HepG2 (cell line): ENCODE measurements at regions not wholly inside any gene's neighbourhood (a gene's known extent, or its start where the extent isn't known, plus 50 kb on each side); places are given as distances from the start of the nearest gene placed in this dataset.

Experiments
- EP300 ChIP-seq, 3 experiments: sonication (generic) in 1 of 3; formaldehyde crosslinking in 1 of 3; IDR thresholded peaks; 2 replicates each; pipeline versions ENCODE4 v1.5.1 to v1.6.1; 2011 to 2020; ENCODE audit warnings: low read depth in 2 of 3, low read length in 2 of 3, borderline replicate concordance in 1 of 3, improper control_type of control experiment in 1 of 3, mild to moderate bottlenecking in 1 of 3, missing genetic modification reagents in 1 of 3, moderate library complexity in 1 of 3
- EZH2 ChIP-seq: conservative IDR thresholded peaks from 2 replicates; pipeline ENCODE4 v1.6.1; 2012; ENCODE audit warnings: mild to moderate bottlenecking, low read depth, low read length, moderate library complexity
- FOXP1 ChIP-seq, 2 experiments: fragments of 450-650 bp in 1 of 2; IDR thresholded peaks; 2 replicates each; pipeline ENCODE4 v1.6.1; 2017 to 2018; ENCODE audit warnings: antibody characterized with exemption in 1 of 2
- GABPA ChIP-seq, 2 experiments: IDR thresholded peaks; 2 replicates each; pipeline ENCODE4 v1.6.1; 2011 to 2016; ENCODE audit warnings: low read depth in 2 of 2, low read length in 1 of 2, missing biosample characterization in 1 of 2, missing genetic modification characterization in 1 of 2
- GATAD2A ChIP-seq: IDR thresholded peaks from 2 replicates; pipeline ENCODE4 v1.6.1; 2016
- HNF4A ChIP-seq: sonication (generic); formaldehyde crosslinking; IDR thresholded peaks from 2 replicates; pipeline ENCODE4 v1.4.0; 2020; ENCODE audit warnings: missing genetic modification reagents
- HNRNPLL ChIP-seq: fragments of 200-400 bp; formaldehyde crosslinking; IDR thresholded peaks from 2 replicates; pipeline ENCODE4 v1.6.1; 2017; ENCODE audit warnings: mild to moderate bottlenecking, low read depth, low read length; ENCODE audit not compliant: poor library complexity, severe bottlenecking
- HOXA3 ChIP-seq: sonication (generic); formaldehyde crosslinking; IDR thresholded peaks from 2 replicates; pipeline ENCODE4 v1.5.0; 2020; ENCODE audit warnings: missing genetic modification reagents
- REST ChIP-seq, 2 experiments: IDR thresholded peaks; 2 replicates each; pipeline ENCODE4 v1.6.1; 2011 to 2012; ENCODE audit warnings: low read length in 2 of 2, borderline replicate concordance in 1 of 2, low read depth in 1 of 2, mild to moderate bottlenecking in 1 of 2, moderate library complexity in 1 of 2
- TARDBP ChIP-seq: sonication (generic); formaldehyde crosslinking; IDR thresholded peaks from 2 replicates; pipeline ENCODE4 v1.8.0; 2022; ENCODE audit warnings: mild to moderate bottlenecking, missing genetic modification reagents
- ZFP37 ChIP-seq: sonication (generic); formaldehyde crosslinking; IDR thresholded peaks from 2 replicates; pipeline ENCODE4 v1.4.0; 2020; ENCODE audit warnings: missing genetic modification reagents, borderline replicate concordance
- TF ChIP-seq, protein P1 (sequence below): sonication (generic); formaldehyde crosslinking; IDR thresholded peaks from 2 replicates; pipeline ENCODE4 v1.5.0; 2020; ENCODE audit warnings: mild to moderate bottlenecking, missing genetic modification reagents, moderate library complexity
- TF ChIP-seq, protein P2 (sequence below): sonication (generic); formaldehyde crosslinking; IDR thresholded peaks from 2 replicates; pipeline ENCODE4 v1.4.0; 2020; ENCODE audit warnings: mild to moderate bottlenecking, missing genetic modification reagents, borderline replicate concordance
- TF ChIP-seq, protein P3 (sequence below): sonication (generic); formaldehyde crosslinking; IDR thresholded peaks from 2 replicates; pipeline ENCODE4 v1.4.0; 2020; ENCODE audit warnings: missing genetic modification reagents

- no peak for TF ChIP-seq EZH2
- no peak for TF ChIP-seq TARDBP (CRISPR knock-in tag)
- TF ChIP-seq HOXA3 (CRISPR knock-in tag) = no peak
- TF ChIP-seq GATAD2A = no peak
- TF ChIP-seq, protein P1, sequence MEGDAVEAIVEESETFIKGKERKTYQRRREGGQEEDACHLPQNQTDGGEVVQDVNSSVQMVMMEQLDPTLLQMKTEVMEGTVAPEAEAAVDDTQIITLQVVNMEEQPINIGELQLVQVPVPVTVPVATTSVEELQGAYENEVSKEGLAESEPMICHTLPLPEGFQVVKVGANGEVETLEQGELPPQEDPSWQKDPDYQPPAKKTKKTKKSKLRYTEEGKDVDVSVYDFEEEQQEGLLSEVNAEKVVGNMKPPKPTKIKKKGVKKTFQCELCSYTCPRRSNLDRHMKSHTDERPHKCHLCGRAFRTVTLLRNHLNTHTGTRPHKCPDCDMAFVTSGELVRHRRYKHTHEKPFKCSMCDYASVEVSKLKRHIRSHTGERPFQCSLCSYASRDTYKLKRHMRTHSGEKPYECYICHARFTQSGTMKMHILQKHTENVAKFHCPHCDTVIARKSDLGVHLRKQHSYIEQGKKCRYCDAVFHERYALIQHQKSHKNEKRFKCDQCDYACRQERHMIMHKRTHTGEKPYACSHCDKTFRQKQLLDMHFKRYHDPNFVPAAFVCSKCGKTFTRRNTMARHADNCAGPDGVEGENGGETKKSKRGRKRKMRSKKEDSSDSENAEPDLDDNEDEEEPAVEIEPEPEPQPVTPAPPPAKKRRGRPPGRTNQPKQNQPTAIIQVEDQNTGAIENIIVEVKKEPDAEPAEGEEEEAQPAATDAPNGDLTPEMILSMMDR = no peak
- no peak for TF ChIP-seq EP300 (IDR thresholded peaks at IDR 0.05; ENCODE audit: low read depth in 2 of 2, low read length in 2 of 2)
- TF ChIP-seq EP300 (CRISPR knock-in tag; IDR thresholded peaks at IDR 0.05; ENCODE audit: borderline replicate concordance) = no peak
- no peak for TF ChIP-seq GABPA (IDR thresholded peaks at IDR 0.05; ENCODE audit: low read depth, low read length)
- no peak for TF ChIP-seq GABPA (CRISPR knock-in tag; IDR thresholded peaks at IDR 0.05; ENCODE audit: low read depth)
- TF ChIP-seq REST (IDR thresholded peaks at IDR 0.05; ENCODE audit: borderline replicate concordance in 1 of 2, low read depth in 1 of 2, low read length in 2 of 2) = no peak
- no peak for TF ChIP-seq FOXP1 (IDR thresholded peaks at IDR 0.05)
- no peak for TF ChIP-seq FOXP1 (CRISPR knock-in tag; IDR thresholded peaks at IDR 0.05)
- no peak for TF ChIP-seq HNRNPLL
- TF ChIP-seq HNF4A = no peak
- TF ChIP-seq, protein P2, sequence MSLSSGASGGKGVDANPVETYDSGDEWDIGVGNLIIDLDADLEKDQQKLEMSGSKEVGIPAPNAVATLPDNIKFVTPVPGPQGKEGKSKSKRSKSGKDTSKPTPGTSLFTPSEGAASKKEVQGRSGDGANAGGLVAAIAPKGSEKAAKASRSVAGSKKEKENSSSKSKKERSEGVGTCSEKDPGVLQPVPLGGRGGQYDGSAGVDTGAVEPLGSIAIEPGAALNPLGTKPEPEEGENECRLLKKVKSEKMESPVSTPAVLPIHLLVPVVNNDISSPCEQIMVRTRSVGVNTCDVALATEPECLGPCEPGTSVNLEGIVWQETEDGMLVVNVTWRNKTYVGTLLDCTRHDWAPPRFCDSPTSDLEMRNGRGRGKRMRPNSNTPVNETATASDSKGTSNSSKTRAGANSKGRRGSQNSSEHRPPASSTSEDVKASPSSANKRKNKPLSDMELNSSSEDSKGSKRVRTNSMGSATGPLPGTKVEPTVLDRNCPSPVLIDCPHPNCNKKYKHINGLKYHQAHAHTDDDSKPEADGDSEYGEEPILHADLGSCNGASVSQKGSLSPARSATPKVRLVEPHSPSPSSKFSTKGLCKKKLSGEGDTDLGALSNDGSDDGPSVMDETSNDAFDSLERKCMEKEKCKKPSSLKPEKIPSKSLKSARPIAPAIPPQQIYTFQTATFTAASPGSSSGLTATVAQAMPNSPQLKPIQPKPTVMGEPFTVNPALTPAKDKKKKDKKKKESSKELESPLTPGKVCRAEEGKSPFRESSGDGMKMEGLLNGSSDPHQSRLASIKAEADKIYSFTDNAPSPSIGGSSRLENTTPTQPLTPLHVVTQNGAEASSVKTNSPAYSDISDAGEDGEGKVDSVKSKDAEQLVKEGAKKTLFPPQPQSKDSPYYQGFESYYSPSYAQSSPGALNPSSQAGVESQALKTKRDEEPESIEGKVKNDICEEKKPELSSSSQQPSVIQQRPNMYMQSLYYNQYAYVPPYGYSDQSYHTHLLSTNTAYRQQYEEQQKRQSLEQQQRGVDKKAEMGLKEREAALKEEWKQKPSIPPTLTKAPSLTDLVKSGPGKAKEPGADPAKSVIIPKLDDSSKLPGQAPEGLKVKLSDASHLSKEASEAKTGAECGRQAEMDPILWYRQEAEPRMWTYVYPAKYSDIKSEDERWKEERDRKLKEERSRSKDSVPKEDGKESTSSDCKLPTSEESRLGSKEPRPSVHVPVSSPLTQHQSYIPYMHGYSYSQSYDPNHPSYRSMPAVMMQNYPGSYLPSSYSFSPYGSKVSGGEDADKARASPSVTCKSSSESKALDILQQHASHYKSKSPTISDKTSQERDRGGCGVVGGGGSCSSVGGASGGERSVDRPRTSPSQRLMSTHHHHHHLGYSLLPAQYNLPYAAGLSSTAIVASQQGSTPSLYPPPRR = no peak
- TF ChIP-seq ZFP37 (CRISPR knock-in tag) = no peak
- TF ChIP-seq, protein P3, sequence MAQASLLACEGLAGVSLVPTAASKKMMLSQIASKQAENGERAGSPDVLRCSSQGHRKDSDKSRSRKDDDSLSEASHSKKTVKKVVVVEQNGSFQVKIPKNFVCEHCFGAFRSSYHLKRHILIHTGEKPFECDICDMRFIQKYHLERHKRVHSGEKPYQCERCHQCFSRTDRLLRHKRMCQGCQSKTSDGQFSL (CRISPR knock-in tag) = no peak
Measured at GRCh38 chrX:20656721-20657120, 390.0 kb upstream of the RPS6KA3 start.
